ES-I3 (cell line): ENCODE measurements at regions not wholly inside any gene's neighbourhood (a gene's known extent, or its start where the extent isn't known, plus 50 kb on each side); places are given as distances from the start of the nearest gene placed in this dataset.

Source experiments
- H3K36me3 ChIP-seq: 2 replicates; pipeline ENCODE4 v1.6.1; 2013; ENCODE audit warnings: mild to moderate bottlenecking, low read length, control low read depth, moderate library complexity; ENCODE audit not compliant: insufficient read depth
- H3K4me1 ChIP-seq: 2 replicates; pipeline ENCODE4 v1.6.1; 2013; ENCODE audit warnings: mild to moderate bottlenecking, control low read depth, low read length; ENCODE audit not compliant: insufficient read depth
- H3K9ac ChIP-seq: 2 replicates; pipeline ENCODE4 v1.6.1; 2013; ENCODE audit warnings: low read depth, mild to moderate bottlenecking, low read length, moderate library complexity
- H3K9me3 ChIP-seq: 2 replicates; pipeline ENCODE4 v1.6.1; 2013; ENCODE audit warnings: mild to moderate bottlenecking, low read length, moderate library complexity; ENCODE audit not compliant: control insufficient read depth, insufficient read depth

DNA sequence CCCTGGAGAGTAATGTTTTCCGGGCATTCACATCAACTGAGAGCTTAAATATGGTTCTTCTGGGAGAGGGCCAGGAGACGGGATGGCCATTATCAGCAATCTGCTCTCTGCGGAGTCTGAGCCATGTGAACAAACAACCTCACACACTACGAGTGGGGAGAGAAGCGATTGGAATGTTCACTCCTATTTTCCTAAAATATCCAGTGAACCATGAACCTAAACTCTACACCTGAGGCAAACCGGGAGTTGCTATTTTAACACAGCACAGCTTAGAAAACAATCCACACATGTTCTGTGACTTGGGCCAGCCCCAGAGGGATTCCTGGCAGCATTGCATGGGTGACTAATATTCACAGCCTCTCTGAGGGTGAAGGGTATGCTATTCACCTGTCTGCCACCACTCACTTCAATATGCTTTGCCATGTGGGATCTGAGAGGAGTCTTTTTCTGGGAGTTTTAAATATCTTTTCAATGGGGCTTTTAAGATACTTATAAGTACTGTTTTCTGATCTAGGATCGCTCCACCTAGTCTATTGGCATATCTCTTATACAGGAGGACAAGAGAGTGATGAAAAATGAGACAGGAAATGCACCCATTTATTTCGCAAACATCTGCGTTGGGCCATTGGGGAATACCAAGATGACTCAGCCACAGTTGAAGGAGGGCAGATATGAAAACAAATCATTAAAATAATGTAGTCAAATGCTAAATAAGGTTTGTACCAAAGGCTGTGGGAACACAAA lies 72.6 kb upstream of the SERP2 start:
- Histone ChIP-seq H3K9me3 (no peaks in the 10 kb centered on the region), H3K9ac (no peak overlapping the region), H3K36me3 (no peaks in the 10 kb centered on the region), H3K4me1 (peaks cover 12% of the 10 kb centered on the region)

DNA sequence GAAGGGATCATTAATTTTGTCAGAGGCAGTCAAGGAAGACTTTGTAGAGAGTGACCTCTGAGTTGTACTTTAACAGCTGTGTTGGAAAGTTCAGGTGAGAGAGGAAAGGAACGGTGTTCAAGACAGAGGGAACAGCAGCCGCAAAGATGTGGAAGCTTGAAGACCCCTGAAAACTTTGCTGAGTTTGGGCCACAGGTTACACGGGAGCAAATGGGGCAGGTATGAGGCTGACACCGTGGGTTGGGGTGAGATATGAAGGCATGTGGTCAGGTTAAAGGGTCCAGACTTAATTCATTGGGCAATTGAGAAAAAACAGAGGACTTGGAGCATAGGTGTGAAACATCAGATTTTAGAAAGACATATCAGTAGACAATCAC lies 72.0 kb upstream of the SERP2 start:
- Histone ChIP-seq H3K4me1 (peaks cover 12% of the 10 kb centered on the region), H3K9me3 (no peaks in the 10 kb centered on the region), H3K9ac (no peak overlapping the region), H3K36me3 (no peaks in the 10 kb centered on the region)

DNA sequence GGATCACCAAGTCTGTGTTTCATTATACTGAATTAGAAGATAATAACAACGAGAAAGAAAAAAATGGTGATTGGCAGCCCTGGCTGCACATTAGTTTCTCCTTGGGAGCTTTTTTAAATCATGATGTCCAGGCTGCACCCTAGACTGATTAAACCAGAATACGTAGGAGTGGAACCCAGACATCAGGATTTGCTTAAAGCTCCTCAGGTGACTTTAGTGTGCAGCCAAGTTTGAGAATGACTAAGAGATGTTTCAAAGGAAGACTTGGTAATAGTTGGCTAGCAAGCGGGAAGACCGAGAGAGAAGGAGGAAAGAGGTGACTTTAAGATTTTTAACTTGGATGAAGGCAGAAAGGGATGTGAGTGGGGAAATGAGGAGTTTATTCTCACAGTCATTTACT lies 71.4 kb upstream of the SERP2 start:
- Histone ChIP-seq H3K36me3 (no peaks in the 10 kb centered on the region), H3K4me1 (peaks cover 13% of the 10 kb centered on the region)

DNA sequence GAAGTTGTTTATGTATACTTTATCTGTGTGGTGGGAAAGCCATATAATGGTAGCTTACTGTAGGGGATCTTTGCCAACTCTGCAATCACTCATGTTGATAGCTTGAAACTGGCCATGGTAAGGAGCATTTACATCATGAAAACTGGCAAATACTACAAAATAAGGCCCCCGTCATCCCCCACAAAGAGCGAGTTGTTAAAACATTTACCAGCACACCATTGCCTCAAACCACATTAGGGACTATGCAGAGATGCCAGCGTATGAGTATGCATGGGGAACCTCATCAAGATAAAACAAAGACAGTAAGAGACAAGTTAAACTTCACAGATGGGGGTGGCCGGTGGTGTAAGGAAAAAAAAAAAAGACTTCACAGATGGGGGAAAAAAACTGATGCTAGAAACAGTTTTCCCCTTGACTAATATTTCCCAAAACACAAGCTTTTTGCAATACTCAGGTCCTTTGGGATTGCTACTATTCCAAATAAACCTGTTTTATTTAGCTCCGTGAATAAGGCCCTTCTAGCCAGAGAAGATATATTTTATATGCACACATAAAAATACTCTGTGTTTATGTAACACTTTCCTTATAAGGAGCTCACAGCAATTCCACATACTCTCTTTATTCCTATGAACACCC lies 70.6 kb upstream of the SERP2 start:
- Histone ChIP-seq H3K4me1 (peaks cover 18% of the 10 kb centered on the region), H3K9ac (no peak overlapping the region)

More for the DNA sequence above, 71.4 kb upstream of the SERP2 start:
- H3K9ac ChIP-seq = no peak overlapping the region
- no peaks in the 10 kb centered on the region for H3K9me3 ChIP-seq

DNA sequence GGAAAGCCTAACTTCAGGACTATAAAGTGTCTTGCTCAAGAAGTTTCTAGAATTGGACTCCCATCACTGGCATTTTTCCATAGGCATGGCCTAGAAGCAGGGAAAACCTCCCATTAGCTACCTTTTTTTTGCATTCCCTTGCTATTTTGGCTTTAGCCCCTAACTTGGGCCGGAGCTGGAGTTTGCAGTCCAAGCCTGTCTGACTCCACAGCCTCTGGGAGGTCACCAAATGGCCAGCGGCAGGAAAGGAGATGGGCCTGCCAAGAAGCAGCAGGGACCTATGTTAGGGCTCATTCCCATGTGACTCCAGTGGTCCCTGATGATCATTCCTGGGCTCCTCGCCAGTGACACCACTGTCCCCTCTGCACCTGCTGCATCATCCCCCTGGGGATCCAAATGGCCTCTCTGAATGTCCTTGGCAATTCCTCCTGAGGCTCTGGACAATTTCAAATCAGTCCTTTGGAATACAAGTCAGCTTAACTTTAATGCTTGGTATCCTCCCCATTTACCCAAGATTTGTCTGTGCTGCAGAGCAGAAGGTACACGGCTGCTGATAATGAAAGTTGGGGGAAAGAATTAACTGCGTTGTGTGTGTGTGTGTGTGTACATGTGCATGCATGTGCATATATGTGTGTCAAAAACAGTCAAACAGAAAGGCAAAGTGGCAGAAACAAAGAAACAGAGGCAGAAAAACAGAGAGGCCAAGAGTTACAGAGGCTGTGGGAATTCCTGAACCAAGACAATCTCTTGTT lies 69.8 kb upstream of the SERP2 start:
- H3K36me3 ChIP-seq = no peaks in the 10 kb centered on the region
- H3K9ac ChIP-seq = no peak overlapping the region
- H3K4me1 ChIP-seq = peaks cover 18% of the 10 kb centered on the region
- H3K9me3 ChIP-seq = no peaks in the 10 kb centered on the region

More for the DNA sequence above, 70.6 kb upstream of the SERP2 start:
- H3K9me3 ChIP-seq = no peaks in the 10 kb centered on the region
- H3K36me3 ChIP-seq = no peaks in the 10 kb centered on the region

DNA sequence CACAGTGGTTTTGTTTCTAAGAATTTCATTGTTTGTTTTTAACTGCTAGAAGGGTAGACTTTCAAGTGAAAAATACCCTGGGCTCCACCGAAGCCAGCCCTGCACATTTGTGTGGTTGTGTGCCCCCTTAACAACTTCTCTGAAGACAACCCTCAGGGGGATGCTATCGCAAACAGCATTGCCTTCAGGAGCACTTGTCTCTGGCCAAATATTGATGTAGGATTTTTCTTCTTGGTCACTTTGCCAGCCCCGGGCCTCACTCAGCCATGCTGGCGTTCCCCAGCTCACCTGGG lies 69.2 kb upstream of the SERP2 start:
- no peaks in the 10 kb centered on the region for H3K9me3 ChIP-seq
- H3K36me3 ChIP-seq = no peaks in the 10 kb centered on the region
- H3K4me1 ChIP-seq = peaks cover 18% of the 10 kb centered on the region
- H3K9ac ChIP-seq = no peak overlapping the region

DNA sequence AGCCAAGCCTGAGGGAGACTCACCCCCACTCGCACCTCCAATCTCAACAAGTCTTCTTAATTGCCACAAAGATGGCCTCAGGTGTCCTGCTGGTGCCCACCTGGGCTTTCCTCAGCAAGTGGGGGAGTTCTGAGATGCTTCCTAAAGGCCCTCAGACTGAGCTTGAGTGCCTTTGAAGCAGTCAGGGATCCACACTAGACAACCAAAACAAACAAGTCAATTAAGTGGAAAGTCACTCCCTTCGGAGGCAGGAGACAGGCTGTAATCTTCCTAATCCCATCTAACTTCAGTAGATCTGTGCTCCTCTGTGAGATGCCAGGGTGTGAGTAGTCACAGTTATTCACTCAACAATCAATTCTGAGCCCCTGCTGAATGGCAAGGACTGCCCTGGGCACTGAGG lies 68.3 kb upstream of the SERP2 start:
- no peaks in the 10 kb centered on the region for H3K36me3 ChIP-seq
- H3K9me3 ChIP-seq = no peaks in the 10 kb centered on the region
- peaks cover 18% of the 10 kb centered on the region for H3K4me1 ChIP-seq
- H3K9ac ChIP-seq = peak overlapping the region; percentile 44; the same call in 1 of the 2 replicates

DNA sequence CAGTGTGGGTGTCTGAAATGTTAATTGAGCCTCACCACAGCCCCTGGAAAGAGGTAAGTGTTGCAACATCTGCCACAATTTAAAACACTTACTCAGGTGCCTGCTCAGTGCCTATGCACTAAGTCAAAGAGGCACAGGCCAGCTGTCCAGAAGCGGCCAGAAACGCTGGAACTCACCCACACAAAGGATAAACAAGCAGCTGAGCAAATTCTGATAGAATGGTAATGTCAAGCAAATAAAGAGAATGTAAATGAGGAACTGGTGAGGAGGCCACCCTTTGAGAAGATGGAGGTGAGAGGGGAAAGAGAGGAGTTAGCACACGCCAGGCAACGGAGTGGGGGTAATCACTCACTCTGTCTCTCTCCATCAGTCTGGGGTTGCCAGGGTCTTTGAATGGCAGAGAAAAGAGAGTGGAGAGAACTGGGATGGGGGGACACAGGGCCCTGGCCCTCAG lies 67.7 kb upstream of the SERP2 start:
- Histone ChIP-seq H3K9ac (peak overlapping the region; percentile 44; the same call in 1 of the 2 replicates), H3K4me1 (peaks cover 18% of the 10 kb centered on the region), H3K36me3 (no peaks in the 10 kb centered on the region)

DNA sequence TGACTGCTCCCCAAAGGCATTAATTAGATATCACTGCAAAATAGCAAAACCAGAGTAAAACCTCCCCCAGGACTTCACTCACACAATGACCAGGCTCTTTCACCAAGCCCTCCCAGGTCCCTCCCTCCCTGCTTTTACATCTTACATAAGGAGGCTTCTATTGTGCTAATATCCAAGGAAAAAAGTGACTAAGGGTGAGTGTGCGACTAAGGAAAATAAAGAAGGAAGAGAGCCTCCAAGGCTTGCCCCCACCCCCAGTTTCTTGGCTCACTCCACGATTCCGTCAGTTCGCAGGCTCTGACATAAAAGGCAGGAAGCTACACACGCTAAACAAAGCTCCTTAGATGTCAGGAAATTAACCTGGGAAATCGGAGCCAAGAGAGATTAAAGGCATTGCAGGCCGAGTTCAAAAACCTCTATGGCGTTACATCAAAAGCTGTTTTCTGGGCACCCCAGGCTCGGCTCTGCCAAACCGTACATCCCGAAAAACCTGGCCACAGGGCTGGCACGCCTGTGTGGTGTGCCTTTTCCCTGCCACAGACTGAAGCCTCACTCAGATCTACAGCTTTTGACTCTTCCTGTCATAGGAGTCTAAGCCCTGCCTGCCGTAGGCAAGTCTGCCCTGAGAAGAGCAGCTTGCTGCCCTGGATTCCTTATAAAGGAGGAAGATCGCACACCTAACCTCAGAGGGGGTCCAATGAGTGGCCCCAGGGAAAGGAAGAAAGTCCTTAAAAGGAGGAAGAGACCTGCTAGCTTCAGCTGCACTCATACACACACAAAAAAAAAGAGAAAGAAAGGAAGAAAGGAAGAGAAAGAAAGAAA lies 67.0 kb upstream of the SERP2 start:
- no peaks in the 10 kb centered on the region for H3K36me3 ChIP-seq
- peaks cover 18% of the 10 kb centered on the region for H3K4me1 ChIP-seq
- no peaks in the 10 kb centered on the region for H3K9me3 ChIP-seq
- H3K9ac ChIP-seq = peak overlapping the region; percentile 44; the same call in 1 of the 2 replicates

More for the DNA sequence above, 67.7 kb upstream of the SERP2 start:
- H3K9me3 ChIP-seq = no peaks in the 10 kb centered on the region

DNA sequence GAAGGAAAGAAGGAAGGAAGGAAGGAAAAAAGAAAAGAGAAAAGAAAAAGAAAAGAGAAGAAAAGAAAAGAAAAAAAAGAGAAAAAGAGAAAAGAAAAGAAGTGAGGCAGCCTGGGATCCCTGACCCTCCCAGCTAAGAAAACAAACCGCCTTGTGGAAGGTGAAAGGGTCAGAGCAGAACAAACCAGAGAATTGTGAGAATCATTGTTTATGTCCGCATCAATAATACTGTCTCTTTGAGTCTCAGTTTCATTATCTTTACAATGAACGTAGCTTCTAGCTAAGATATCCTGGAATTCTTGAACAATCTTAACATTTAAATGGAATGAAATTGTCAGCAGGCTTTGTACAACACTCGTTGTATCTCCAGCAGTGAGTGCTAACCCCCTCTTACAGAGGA lies 66.4 kb upstream of the SERP2 start:
- Histone ChIP-seq H3K9me3 (no peaks in the 10 kb centered on the region), H3K36me3 (no peaks in the 10 kb centered on the region), H3K4me1 (peaks cover 18% of the 10 kb centered on the region), H3K9ac (no peak overlapping the region)

DNA sequence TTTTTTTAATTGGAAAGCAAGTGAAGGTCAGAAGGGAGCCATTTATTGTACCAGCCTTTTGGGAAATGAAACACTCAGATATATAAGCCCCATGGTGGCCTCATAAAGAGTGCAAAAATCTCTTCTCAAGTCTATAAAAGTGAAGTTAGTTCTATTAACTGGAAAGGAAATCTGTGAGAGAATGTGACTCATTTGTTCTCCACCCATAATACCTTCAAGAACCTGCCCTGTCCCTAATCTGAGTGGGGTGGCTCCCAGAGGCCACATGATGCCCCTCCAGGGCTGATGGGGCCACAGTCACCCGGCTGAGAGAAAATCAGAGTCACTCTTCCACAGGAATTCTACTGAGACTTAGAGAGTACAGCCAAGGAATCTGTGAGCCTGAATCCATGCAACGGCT lies 65.8 kb upstream of the SERP2 start:
- Histone ChIP-seq H3K9ac (no peak overlapping the region), H3K36me3 (no peaks in the 10 kb centered on the region), H3K4me1 (peaks cover 18% of the 10 kb centered on the region), H3K9me3 (no peaks in the 10 kb centered on the region)

DNA sequence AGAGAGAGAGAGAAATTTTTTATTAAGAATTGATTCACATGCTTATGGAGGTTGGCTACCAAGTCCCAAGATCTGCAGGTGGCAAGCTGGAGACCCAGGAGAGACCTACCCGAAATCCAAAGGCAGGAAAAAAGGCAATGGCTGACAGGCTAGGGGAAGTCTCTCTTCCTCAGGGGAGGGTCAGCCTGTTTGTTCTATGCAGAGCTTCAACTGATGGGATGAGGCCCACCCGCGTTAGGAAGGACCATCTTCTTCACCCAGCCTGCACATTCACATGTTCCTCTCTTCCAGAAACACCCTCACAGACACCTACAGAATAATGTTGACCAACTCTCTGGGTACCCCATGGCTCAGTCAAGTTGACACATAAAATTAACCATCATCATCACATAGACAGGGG lies 65.3 kb upstream of the SERP2 start:
- Histone ChIP-seq H3K36me3 (no peaks in the 10 kb centered on the region), H3K9ac (no peak overlapping the region), H3K9me3 (no peaks in the 10 kb centered on the region), H3K4me1 (peaks cover 18% of the 10 kb centered on the region)

DNA sequence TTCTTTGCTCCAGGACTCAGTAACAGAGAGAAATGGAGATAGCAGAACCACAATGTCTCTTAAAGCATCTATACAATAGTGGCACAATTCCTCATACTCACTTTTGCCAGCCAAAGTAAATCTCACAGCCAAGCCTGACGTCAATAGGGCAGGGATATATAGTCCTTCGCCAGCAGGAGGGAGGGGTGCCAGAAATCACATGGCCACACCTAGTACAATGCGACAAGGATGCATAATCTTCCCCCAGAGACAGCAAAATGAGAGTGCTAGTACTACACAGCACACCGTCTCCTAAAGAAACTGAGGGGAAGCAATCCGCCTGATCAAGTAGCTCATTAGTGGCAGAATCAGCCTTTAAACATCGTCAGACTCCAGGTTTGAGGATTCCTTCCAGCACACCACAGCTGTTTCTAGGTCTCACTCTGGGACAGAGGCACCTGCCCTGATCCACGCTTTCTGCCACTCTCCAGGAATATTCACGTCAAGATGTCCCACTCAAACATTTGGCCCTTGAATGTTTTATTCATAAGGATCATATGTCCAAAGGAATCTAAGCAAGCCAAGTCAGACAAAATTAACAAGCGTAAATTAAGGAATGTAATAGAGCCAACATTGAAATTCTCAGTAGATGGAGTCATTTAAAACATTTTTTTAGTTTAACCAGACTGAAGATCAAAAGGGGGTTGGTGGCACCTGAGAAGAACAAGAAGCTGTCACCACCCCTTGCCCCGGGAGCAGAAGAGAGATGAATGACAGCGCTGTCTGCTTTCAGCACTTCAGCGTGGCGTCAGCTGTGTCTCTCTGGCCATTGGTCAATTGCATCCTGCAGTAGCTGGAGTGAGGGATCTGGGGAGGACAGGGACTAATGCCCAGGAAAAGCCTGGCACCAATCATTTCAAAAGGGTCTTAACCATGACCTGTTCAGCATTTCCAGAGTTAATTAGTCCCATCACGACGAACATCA lies 63.5 kb upstream of the SERP2 start:
- no peaks in the 10 kb centered on the region for H3K9me3 ChIP-seq
- H3K36me3 ChIP-seq = no peaks in the 10 kb centered on the region
- H3K9ac ChIP-seq = no peak overlapping the region
- H3K4me1 ChIP-seq = peaks cover 14% of the 10 kb centered on the region
